ENCODE measurements at regions not wholly inside any gene's neighbourhood (a gene's known extent, or its start where the extent isn't known, plus 50 kb on each side); places are given as distances from the start of the nearest gene placed in this dataset.
A peak's percentile ranks its signal among the peaks of the same experiment; 100 is the strongest.
"Not testable (repeated sequence)": the region's sequence is repeated elsewhere in the genome, so short reads cannot be mapped to it uniquely, and the experiment has no call there.

- no peak for DNase-seq (ENCODE audit: low spot score)
Measured at GRCh38 chr2:63696496-63696895, 107.7 kb downstream of the MDH1 start.

- DNase-seq (ENCODE audit: low spot score), result no peak
Measured at GRCh38 chr2:63697160-63697559, 108.4 kb downstream of the MDH1 start.

- peak; percentile 74 for DNase-seq (ENCODE audit: low spot score)
Measured at GRCh38 chr2:63698786-63699548, 110.2 kb downstream of the MDH1 start.

GRCh38 chr2:63699549-63699839 is 110.7 kb downstream of the MDH1 start:
- no peak for DNase-seq (ENCODE audit: low spot score)

GRCh38 chr2:63700271-63700670 is 111.5 kb downstream of the MDH1 start:
- DNase-seq (ENCODE audit: low spot score), result no peak

GRCh38 chr2:63701406-63701805 is 112.6 kb downstream of the MDH1 start:
- no peak for DNase-seq (ENCODE audit: low spot score)

GRCh38 chr2:63706084-63706483 is 117.3 kb downstream of the MDH1 start:
- DNase-seq (ENCODE audit: low spot score), result not testable (repeated sequence)

GRCh38 chr2:63710732-63711131 is 122.0 kb downstream of the MDH1 start:
- DNase-seq (ENCODE audit: low spot score), result no peak

GRCh38 chr2:63712748-63713147 is 124.0 kb downstream of the MDH1 start:
- DNase-seq (ENCODE audit: low spot score), result peak; percentile 32

GRCh38 chr2:63716146-63716545 is 125.5 kb upstream of the UGP2 start:
- DNase-seq (ENCODE audit: low spot score), result no peak

GRCh38 chr2:63719052-63719451 is 122.6 kb upstream of the UGP2 start:
- DNase-seq (ENCODE audit: low spot score), result no peak

- no peak for DNase-seq (ENCODE audit: low spot score)
Measured at GRCh38 chr2:63721082-63721424, 120.6 kb upstream of the UGP2 start.

- DNase-seq (ENCODE audit: low spot score), result not testable (repeated sequence)
Measured at GRCh38 chr2:63722284-63722683, 119.4 kb upstream of the UGP2 start.

- no peak for DNase-seq (ENCODE audit: low spot score)
Measured at GRCh38 chr2:63723709-63724108, 118.0 kb upstream of the UGP2 start.

- not testable (repeated sequence) for DNase-seq (ENCODE audit: low spot score)
Measured at GRCh38 chr2:63725212-63725611, 116.5 kb upstream of the UGP2 start.

- no peak for DNase-seq (ENCODE audit: low spot score)
Measured at GRCh38 chr2:63729362-63729761, 112.3 kb upstream of the UGP2 start.

- no peak for DNase-seq (ENCODE audit: low spot score)
Measured at GRCh38 chr2:63729831-63730230, 111.9 kb upstream of the UGP2 start.

GRCh38 chr2:63734510-63734909 is 107.2 kb upstream of the UGP2 start:
- no peak for DNase-seq (ENCODE audit: low spot score)

- no peak for DNase-seq (ENCODE audit: low spot score)
Measured at GRCh38 chr2:63735263-63735662, 106.4 kb upstream of the UGP2 start.

GRCh38 chr2:63735931-63736330 is 105.8 kb upstream of the UGP2 start:
- DNase-seq (ENCODE audit: low spot score), result no peak

- DNase-seq (ENCODE audit: low spot score), result no peak
Measured at GRCh38 chr2:63736354-63736753, 105.3 kb upstream of the UGP2 start.

GRCh38 chr2:63737081-63737751 is 104.5 kb upstream of the UGP2 start:
- no peak for DNase-seq (ENCODE audit: low spot score)

GRCh38 chr2:63738019-63738418 is 103.7 kb upstream of the UGP2 start:
- DNase-seq (ENCODE audit: low spot score), result peak; percentile 3

GRCh38 chr2:63739180-63739579 is 102.5 kb upstream of the UGP2 start:
- DNase-seq (ENCODE audit: low spot score), result not testable (repeated sequence)
